SHP77 (cell line): ENCODE measurements at regions not wholly inside any gene's neighbourhood (a gene's known extent, or its start where the extent isn't known, plus 50 kb on each side); places are given as distances from the start of the nearest gene placed in this dataset.
"Not testable (repeated sequence)": the region's sequence is repeated elsewhere in the genome, so short reads cannot be mapped to it uniquely, and the experiment has no call there.

Experiments
- DNase-seq, 2 experiments: peaks; one replicate each; lab custom pipeline; 2025; lab: John Stamatoyannopoulos, UW

DNA sequence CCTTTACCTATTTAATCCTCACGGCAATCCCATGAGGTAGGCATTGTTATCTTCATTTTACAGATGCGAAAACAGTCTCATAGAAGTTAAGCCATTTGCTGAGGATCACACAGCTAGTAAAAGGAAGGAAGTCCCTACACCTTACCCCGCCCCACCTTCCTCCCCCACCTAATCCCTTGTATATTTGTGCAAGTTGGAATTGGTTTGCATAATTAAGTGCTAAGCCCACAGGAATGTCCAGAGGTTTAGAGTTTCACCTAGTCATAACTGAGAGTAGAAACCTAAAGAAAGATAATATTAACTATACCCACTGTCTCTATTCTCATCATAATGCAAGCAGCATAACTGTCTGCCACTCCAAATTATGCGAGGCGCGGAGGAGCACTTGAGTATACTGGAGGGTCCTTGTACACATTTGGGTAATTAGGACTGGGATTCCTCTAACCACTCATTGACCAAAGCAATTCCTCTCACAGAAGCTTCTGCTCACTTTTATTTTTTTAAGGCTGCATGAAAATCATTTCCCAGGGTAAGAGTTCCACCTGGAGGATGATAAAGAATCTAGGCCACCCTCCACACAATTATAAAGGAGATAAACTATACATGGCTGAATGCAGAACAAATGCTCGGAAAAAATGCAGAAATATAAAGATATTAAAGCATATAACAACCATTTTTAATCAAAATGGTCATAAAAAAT lies 199.9 kb downstream of the FAM181B start:
- no peak for DNase-seq

DNA sequence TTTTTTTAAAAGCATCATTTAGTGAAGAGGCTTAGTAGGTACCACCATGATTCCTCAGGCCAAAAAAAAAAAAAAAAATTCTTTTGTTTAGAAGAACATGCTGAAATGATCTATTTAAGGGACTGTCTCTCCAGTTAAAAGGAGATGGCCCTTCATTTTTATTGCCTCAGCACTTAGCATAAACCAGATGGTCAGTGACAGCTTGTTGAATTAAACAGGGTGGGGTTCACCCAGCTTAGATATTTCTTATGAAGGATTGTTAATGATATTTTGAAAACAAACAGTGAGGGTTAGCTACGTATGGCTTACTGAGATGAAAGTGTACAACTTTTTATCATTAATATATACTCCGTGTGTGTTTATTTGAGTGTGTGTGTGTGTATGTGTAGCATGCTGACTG lies 203.7 kb downstream of the FAM181B start:
- DNase-seq: no peak

DNA sequence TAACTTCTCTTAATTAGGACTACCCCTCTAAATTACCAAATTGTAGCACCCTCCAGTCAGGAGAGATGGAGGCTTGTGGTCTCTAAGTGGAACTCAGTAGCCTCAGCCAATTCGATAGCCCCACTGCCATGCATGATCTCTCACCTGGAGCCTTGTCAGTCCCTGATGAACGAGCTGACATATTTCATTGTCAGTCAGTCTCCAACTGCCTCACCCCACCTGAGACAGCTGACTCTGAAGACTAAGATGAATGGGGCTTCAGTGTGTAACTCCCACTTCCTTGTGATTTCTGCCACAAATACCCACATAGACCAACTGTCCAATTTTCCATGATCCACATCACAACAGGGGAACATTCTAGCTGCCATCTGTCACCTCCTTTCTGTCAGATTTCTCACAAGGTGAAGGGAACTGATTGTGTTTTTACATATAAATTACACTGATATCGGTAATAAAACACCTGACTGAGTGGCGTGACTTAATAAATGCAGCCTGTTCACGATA lies 206.5 kb downstream of the FAM181B start:
- DNase-seq: no peak

DNA sequence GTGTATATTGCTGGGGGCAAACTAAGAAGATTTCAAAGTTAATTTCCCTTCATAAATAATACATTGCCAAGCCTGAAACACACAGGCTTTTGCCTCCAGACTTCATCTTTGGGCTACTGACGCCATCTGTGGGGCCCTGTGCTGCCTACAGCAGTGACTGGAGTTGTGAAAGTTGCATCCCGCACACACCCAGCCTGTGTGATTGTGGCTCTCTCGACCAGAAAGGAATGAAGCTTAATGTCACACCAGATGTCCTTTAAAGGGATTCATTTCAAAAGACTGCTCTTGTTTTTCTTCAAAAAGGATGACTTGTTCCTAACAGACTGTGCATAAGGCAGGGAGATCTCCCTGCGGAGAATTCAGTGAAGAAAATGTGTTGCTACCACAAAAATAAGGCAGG lies 210.5 kb downstream of the FAM181B start:
- no peak for DNase-seq

DNA sequence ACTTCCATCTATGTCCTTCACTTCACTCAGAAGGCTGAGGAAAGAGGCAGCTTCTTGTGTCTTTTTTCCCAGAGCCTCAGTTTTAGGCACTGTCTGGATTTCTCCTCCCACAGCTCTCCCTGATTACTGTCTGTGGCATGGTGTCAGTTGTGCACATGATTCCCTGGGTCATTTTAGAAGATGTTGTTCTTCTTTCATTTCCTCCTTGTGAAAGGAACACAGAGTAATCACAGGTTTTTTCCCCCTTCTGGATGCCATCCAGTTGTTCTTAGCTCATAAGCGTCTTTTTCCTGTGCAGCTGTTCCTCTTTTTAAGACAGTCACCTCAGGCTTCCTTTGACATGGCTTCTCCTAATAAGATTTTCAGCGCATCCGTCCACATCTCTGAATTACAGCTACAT lies 212.2 kb downstream of the FAM181B start:
- DNase-seq: no peak

DNA sequence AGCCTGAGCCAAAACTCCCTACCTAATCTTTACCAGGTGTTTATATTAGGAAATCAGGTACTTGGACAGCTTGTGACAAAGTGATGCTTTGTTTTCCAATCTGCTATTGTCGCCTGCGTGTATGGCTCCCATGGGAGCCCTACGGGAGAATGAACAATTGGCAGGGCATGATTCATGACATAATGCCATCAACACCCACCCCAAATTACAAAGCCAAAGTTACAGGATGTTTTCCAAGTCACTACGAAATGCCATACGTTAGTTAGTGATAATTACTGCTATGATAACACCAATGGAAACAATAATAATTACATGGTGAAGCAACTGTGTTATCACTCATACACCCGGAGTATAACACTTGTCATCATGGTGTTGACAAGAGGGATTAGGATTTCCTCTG lies 226.4 kb downstream of the FAM181B start:
- no peak for DNase-seq

DNA sequence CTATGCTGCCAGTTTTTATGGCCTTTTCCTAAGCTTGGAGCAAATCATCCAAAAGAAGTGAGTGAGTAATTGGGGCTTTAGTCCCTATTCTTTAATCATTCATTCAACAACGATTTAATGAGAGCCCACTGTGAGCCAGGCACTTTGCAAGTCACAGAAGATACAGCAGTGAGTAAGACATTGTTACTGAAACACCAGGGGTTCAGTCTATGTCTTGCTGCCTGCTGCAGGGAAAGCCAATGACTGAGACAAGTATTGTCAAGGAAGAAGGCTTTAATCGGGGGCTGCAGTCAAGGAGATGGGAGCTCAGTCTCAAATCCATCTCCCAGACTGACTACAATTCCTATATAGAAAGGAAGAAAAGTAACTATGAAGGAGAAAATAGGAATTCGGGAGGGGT lies 228.3 kb downstream of the FAM181B start:
- DNase-seq: no peak

DNA sequence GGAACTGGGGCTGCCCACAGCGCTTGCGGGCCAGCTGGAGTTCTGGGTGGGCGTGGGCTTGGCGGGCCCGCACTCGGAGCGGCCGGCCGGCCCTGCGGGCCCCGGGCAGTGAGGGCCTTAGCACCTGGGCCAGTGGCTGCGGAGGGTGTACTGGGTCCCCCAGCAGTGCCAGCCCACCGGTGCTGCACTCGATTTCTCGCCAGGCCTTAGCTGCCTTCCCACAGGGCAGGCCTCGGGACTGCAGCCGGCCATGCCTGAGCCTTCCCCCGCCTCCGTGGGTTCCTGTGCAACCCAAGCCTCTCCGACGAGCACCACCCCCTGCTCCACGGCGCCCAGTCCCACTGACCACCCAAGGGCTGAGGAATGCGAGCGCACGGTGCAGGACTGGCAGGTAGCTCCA lies 232.5 kb downstream of the FAM181B start:
- DNase-seq: not testable (repeated sequence)

DNA sequence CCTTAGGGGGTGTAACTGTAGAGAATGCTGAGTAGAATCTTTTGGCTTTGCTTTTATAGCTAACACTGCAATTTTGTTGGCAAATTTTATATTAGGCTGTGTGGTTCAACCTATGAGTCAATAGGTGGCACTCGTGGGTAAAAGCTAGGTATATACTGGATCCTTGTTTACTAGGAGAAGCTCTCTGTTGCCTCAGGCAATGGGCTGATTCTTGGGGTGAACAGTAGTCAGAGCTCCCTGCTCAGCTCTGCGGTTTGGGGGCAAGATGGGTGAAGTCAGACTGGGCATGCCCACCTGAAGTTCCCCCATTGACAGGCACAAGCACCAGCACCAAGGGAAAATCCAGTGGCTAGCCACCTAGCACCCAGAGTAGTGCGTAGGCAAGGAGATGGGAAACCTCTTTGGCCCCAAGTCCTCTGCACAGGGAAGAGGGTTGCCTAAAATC lies 238.7 kb downstream of the FAM181B start:
- DNase-seq: peak in 1 of 2 experiments; percentile 44

DNA sequence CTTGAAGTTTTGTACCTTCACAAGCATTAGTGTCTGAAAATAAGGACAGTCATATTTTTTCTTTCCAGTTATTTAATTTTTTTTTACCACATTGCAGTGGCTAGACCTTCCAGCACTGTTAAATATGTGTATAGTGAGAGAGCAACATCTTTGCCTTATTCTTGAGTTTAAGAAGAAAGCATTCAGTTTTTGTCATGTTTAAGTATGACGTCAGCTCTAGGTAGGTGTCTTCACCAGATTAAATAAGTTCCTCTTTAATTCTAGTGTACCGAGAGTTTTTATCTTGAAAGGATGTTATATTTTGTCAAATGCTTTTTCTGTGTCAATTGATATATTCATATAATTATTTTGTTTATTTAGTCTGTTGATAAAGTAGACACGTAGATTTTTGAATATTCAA lies 258.8 kb downstream of the FAM181B start:
- DNase-seq: no peak

DNA sequence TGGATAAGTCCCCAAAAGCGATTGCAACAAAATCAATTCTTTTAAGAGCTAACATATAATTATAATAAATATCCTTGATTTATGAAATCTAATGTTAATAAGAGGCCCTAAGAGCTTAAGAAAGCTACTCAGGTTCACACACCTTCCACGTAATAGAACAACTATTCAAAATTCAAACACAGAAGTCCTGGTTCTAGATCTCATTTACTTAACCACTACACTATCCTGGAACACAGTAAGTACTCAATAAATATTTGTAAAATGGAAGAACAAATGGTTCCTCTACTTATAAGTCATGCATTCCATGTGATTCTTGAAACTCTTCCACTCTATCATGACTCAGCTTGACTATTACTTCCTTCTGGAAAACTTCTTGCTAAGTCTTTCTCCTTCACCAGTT lies 268.2 kb downstream of the FAM181B start:
- DNase-seq: no peak

DNA sequence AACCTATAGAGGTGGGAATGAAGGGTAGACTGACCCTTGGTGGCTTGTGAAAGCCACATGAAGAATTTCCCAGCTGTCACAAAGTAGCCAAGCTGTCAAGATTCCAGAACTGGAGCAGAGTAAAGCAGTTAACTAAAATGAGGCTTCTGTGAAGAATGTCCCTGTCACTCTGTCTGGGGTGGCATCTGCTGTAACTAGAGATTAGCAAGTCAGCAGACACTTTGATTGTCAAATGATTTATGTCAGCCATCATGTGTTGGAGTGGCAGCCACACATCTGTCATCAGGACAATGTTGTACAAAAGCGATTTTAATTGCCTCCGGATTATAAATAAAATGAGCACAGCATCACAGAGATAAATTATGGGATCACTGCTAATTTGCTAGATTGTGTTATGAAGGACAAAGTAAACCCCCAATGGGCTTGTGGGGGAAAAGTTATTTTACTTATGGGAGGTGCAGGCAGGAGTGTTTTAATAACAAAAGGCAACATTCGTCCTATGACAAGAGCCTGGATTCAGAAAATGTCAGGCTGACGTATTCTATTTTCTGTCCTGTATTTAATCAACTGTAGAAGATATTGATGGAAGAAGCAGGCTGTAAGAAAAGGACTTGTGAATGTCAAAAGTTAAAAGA lies 270.9 kb downstream of the FAM181B start:
- DNase-seq: no peak

DNA sequence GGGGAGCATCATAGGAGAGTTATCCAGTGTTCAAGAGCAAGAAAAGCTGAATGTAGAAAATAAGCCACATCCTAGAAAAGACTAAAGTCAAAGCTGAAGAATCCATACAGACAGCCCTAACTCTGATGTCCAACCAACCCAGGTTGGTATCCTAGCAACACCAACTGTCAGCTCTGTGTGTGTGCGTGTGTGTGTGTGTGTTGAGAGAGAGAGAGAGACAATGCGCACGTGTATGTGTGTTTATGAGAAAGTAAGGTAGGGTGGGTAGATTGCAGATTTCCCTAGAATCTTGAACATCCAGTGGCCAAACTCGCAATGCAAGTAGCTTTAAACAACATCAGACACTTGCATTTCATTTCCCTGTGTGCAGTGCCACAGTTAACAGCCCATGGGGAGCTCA lies 274.9 kb downstream of the FAM181B start:
- DNase-seq: no peak

DNA sequence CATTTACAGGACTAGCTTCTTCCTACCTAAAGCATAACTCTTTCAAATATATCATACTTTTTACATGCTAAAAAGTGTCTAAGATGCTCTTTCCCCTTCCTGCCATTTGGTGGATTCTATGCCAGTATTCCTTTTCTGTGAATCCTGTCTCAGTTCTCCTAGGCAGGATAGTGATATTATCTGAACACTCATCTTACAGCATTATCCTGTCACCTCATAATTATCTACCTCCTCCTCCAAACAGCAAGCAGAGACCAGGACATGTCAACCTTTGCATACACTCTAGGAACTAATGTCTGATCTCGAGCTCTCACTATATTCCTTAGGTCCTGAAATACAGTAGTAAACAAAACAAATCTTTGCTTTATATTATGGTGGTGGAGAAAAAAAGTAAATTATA lies 275.5 kb downstream of the FAM181B start:
- DNase-seq: no peak

DNA sequence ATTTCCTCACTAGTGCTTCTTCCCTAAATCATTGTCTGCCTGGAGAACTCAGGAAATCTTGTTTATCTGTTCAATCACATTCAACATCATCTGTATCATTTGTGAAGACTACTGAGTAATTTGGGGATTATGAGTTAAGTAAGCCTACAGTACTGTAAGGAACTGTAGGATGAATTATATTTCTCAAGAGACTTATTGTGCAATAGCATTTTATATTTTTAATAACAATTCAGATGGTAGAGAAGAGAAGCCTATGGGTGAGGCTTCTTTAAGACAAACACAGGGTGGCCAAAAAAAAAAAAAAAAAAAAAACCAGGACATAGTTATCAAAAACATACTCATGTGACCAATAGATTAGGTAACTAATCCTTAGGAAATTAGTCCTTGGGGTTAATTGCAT lies 282.7 kb downstream of the FAM181B start:
- no peak for DNase-seq

DNA sequence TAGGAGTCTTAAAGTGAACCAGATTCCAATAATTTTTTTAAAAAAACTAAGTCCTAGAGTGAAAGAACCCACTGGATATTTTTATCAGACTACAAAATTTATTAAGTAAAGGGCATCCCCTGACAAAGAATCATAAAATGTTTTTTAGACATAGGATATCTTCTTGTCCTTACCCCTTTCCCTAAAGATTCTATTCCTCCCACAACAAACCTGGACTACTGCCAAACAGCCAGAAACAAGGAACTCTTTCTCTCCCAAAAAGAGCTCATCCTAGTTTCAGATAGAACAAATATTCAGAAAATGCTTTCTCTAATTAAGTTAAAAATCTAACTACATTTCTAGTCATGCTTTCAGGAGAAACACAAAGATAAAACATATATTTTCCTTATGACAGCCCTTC lies 327.1 kb downstream of the FAM181B start:
- DNase-seq: no peak

DNA sequence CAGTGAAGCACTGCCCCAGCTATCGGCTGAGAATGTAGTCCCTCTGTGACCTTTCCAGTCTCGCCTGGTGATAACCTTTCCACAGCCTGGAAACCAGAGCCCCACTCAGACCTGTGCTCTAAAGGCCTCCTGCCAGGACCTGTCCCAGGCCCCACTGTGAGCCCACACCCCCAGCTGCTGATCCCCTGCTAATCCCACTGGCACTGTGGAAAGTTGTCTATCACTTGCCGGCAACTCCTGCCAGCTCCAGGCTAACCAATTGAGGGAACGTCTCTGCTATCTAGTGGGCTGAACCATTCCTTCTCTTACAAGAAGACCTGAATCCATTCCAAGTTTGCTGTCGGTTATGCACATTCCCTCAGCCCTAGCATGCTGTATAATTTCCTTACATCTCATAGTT lies 328.2 kb downstream of the FAM181B start:
- DNase-seq: no peak

DNA sequence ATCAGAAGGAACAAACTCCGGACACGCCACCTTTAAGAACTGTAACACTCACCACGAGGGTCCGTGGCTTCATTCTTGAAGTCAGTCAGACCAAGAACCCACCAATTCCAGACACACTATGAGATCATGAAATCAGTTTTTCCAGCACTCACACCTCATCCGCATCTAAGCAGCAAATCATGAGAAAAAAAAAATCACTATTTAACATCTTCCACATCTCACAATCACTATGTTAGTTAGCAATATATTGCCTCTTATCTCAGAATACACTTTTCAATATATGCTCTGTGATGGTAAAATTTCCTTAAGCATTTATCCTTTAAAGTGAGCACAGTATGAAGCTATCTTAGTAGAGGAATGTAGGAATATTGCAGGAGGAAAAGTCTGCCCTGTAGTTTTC lies 328.7 kb downstream of the FAM181B start:
- no peak for DNase-seq

DNA sequence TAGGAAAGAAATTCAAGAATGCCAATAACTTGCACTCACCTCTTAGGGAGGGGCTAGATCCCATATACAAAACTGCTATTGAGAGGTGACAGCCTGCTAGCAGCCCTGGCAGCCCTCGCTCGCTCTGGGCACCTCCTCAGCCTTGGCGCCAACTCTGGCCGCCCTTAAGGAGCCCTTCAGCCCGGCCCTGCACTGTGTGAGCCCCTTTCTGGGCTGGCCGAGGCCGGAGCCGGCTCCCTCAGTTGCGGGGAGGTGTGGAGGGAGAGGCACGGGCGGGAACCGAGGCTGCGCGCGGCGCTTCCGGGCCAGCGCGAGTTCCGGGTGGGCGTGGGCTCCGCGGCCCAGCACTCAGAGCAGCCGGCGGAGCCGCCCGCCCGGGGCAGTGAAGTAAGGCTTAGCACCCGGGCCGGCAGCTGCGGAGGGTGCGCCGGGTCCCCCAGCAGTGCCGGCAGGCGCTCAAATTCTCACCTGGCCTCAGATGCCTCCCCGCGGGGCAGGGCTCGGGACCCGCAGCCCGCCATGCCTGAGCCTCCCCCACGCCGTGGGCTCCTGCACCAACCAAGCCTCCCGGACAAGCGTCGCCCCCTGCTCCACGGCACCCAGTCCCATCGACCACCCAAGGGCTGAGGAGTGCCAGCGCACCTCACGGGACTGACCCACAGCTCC lies 329.9 kb downstream of the FAM181B start:
- DNase-seq: no peak

DNA sequence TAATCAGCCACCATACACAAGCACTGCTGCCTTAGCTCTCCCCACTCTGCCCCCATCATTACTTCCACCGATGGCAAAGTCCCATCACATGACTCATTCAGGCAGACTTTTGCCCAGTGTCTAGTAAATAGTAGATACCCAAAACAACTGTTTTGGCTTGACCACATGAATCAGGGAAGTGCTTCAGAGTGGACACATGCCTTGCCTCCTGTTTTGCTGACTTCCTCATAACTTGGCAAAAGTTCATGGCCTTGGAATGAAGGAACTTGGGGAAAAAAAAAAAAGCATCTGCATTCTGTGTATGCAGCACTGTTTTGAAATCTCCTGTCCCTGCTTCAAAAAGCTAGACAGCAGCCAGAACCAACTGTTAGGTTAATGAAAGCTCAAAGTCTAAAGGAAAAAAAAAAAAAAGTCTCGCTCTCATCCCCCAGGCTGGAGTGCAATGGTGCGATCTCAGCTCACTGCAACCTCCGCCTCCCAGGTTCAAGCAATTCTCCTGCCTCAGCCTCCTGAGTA lies 335.3 kb downstream of the FAM181B start:
- no peak for DNase-seq

DNA sequence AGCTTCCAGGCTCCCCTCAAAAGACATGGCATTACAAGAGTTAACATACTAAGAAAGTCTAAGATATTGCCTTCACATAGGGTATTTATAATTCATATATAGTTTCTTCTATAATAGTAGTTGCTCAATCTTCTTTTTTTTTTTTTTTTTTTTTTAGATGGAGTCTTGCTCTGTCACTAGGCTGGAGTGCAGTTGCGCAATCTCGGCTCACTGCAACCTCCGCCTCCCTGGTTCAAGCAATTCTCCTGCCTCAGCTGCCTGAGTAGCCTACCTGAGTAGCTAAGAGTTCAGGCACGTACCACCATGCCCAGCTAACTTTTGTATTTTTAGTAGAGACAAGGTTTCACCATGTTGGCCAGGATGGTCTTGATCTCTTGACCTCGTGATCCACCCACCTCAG lies 337.0 kb downstream of the FAM181B start:
- DNase-seq: not testable (repeated sequence)

DNA sequence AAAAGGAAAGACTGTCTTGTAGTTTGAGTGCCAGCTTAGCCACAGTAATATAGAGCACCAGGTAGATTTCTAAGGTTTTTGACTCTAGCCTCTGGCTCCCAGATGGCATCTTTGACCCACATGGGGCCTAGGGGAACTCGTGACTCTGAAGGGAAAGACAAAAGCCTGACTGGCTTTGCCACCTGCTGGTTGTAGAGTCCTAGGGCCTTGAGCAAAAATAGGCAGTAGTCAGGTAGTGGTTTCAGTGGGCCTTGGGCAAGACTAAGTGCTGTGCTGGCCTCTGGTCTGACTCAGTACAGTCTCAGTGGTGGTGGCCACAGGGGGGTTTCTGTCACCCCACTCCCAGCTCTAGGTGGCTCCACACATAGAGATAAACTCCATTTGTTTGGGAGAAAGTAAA lies 349.4 kb downstream of the FAM181B start:
- no peak for DNase-seq
